SU-DHL-6 (cell line): ENCODE measurements at regions not wholly inside any gene's neighbourhood (a gene's known extent, or its start where the extent isn't known, plus 50 kb on each side); places are given as distances from the start of the nearest gene placed in this dataset.

Source experiments
- H2AFZ ChIP-seq: fragments of 200-600 bp; sonication (generic); 2 replicates; pipeline ENCODE4 v1.6.1; 2014; ENCODE audit warnings: low read depth, mild to moderate bottlenecking, moderate library complexity, mixed read lengths, antibody characterized with exemption, low read length; ENCODE audit not compliant: severe bottlenecking
- H3F3A ChIP-seq: fragments of 200-600 bp; shearing (Covaris generic); 2 replicates; pipeline ENCODE4 v1.6.0; 2016; ENCODE audit warnings: antibody characterized with exemption, mild to moderate bottlenecking; ENCODE audit not compliant: insufficient read depth
- H3K27ac ChIP-seq: fragments of 200-600 bp; sonication (generic); 2 replicates; pipeline ENCODE4 v1.5.1; 2016; ENCODE audit warnings: low read depth, mild to moderate bottlenecking, low read length, moderate library complexity, mixed read lengths
- H3K27me3 ChIP-seq: fragments of 200-600 bp; sonication (generic), shearing (Covaris generic); 2 replicates; pipeline ENCODE4 v1.6.0; 2014; ENCODE audit warnings: mild to moderate bottlenecking, low read length
- H3K36me3 ChIP-seq: fragments of 200-600 bp; sonication (generic); 2 replicates; pipeline ENCODE4 v1.6.1; 2014; ENCODE audit warnings: mild to moderate bottlenecking, low read length, mixed read lengths
- H3K4me2 ChIP-seq: fragments of 300-600, 200-600 bp; shearing (Covaris generic), sonication (generic); 2 replicates; pipeline ENCODE4 v1.6.0; 2014; ENCODE audit warnings: low read length, low read depth, mild to moderate bottlenecking; ENCODE audit not compliant: poor library complexity, severe bottlenecking
- H3K4me3 ChIP-seq: fragments of 200-600 bp; sonication (generic); 2 replicates; pipeline ENCODE4 v1.5.1; 2014; ENCODE audit warnings: antibody characterized with exemption, low read length, mild to moderate bottlenecking, mixed read lengths; ENCODE audit not compliant: insufficient read depth, poor library complexity, severe bottlenecking
- H3K79me2 ChIP-seq: fragments of 200-600 bp; sonication (generic); 2 replicates; pipeline ENCODE4 v1.6.1; 2014; ENCODE audit warnings: mild to moderate bottlenecking, low read length, moderate library complexity; ENCODE audit not compliant: insufficient read depth
- H3K9ac ChIP-seq: fragments of 200-600 bp; sonication (generic); 2 replicates; pipeline ENCODE4 v1.7.0; 2014; ENCODE audit warnings: mild to moderate bottlenecking, low read length
- H3K9me2 ChIP-seq: fragments of 200-600 bp; sonication (generic); replicated peaks from 2 replicates; pipeline ENCODE4 v1.6.1; 2014; ENCODE audit warnings: low read length; ENCODE audit not compliant: insufficient read depth
- H3K9me3 ChIP-seq: fragments of 200-600 bp; sonication (generic); 2 replicates; pipeline ENCODE4 v1.6.1; 2014; ENCODE audit warnings: low read length, mixed read lengths; ENCODE audit not compliant: insufficient read depth
- H4K20me1 ChIP-seq: fragments of 200-600 bp; sonication (generic); 2 replicates; pipeline ENCODE4 v1.6.1; 2014; ENCODE audit warnings: low read depth, mild to moderate bottlenecking, antibody characterized with exemption, low read length, moderate library complexity, mixed read lengths
- EZH2phosphoT487 ChIP-seq: fragments of 200-600 bp; sonication (generic), shearing (Covaris generic); conservative IDR thresholded peaks from 2 replicates; pipeline ENCODE4 v1.6.1; 2018; ENCODE audit warnings: mild to moderate bottlenecking, antibody characterized with exemption, low read length, moderate library complexity, mixed read lengths
- TF ChIP-seq, protein P1 (sequence below): fragments of 200-600 bp; sonication (generic); IDR thresholded peaks from one replicate; pipeline ENCODE4 v1.5.1; 2017; ENCODE audit warnings: antibody characterized with exemption, mild to moderate bottlenecking, low read length, moderate library complexity; ENCODE audit not compliant: insufficient read depth, poor library complexity, severe bottlenecking

DNA sequence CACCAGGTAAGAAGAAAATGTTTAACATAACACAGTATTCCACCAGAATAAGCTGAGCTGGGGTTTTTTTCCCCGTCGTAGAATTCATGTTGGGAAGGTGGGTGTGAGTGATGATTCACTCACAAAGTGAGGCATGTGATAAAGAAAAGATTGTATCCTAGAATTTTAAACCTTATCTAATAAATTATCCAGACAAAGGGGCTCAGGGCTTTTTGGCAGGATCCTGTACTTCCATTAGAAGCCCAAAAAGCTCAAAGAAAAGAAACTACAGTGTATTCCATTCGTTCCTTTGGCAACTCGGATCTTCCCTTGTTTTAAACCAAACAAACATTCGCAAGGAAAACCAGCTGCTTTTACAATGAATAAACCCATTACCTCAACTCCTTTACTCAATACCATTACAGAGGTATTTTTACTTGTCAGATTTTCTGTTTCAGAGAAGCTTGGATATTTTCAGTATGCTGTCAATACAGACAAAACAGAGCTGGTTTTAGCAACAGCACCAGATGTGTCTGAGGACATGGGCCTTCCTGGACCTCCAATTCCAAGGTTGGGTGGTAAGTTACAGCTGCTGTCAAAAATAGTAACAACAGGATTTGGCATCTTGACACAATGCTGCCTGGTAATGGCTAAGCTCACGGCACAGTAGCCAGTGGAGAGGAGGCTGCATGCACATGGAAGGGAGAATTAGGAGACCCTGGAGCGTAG is 159.9 kb upstream of the RUNX1 start:
- Histone ChIP-seq H3K27me3 (no peaks in the 10 kb centered on the region), H3K4me3 (no peak overlapping the region), H3K9me2 (no peaks in the 10 kb centered on the region), H3K9ac (no peak overlapping the region), H2AFZ (no peak overlapping the region), H3K9me3 (no peaks in the 10 kb centered on the region), H3K27ac (no peak overlapping the region), H3K79me2 (no peaks in the 10 kb centered on the region), H3K4me2 (no peak overlapping the region), H4K20me1 (no peaks in the 10 kb centered on the region), H3K36me3 (no peaks in the 10 kb centered on the region), H3F3A (no peaks in the 10 kb centered on the region)
- no peak for TF ChIP-seq EZH2phosphoT487
- TF ChIP-seq, protein P1, sequence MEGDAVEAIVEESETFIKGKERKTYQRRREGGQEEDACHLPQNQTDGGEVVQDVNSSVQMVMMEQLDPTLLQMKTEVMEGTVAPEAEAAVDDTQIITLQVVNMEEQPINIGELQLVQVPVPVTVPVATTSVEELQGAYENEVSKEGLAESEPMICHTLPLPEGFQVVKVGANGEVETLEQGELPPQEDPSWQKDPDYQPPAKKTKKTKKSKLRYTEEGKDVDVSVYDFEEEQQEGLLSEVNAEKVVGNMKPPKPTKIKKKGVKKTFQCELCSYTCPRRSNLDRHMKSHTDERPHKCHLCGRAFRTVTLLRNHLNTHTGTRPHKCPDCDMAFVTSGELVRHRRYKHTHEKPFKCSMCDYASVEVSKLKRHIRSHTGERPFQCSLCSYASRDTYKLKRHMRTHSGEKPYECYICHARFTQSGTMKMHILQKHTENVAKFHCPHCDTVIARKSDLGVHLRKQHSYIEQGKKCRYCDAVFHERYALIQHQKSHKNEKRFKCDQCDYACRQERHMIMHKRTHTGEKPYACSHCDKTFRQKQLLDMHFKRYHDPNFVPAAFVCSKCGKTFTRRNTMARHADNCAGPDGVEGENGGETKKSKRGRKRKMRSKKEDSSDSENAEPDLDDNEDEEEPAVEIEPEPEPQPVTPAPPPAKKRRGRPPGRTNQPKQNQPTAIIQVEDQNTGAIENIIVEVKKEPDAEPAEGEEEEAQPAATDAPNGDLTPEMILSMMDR = no peak

DNA sequence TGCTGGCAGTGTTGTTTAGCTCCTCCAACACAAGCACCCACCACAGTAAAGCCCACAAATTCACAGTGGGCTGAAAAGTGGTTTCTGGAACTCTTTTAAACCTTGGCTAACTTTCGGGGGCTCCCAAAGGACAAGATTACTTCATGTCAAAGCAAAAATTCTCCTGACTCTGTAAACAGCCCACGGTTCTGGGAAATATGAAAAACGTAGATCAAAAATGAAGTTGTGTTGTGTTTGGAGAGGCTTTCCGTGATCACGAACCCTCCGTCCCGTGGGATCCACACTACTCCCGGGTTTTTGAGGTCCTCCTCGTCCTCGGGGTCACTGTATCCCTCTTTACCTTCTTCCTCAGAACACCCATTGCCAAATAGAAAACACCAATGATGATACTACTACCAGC is 159.0 kb upstream of the RUNX1 start:
- no peaks in the 10 kb centered on the region for H3K36me3 ChIP-seq
- no peaks in the 10 kb centered on the region for H3K9me3 ChIP-seq
- no peak overlapping the region for H3K4me2 ChIP-seq
- H3K9ac ChIP-seq = no peak overlapping the region
- no peaks in the 10 kb centered on the region for H4K20me1 ChIP-seq
- no peak overlapping the region for H2AFZ ChIP-seq
- H3K79me2 ChIP-seq = no peaks in the 10 kb centered on the region
- no peaks in the 10 kb centered on the region for H3F3A ChIP-seq
- H3K4me3 ChIP-seq = no peak overlapping the region
- TF ChIP-seq EZH2phosphoT487 = no peak
- TF ChIP-seq, protein P1 = no peak
- H3K27me3 ChIP-seq = no peaks in the 10 kb centered on the region
- H3K27ac ChIP-seq = no peak overlapping the region
- no peaks in the 10 kb centered on the region for H3K9me2 ChIP-seq

DNA sequence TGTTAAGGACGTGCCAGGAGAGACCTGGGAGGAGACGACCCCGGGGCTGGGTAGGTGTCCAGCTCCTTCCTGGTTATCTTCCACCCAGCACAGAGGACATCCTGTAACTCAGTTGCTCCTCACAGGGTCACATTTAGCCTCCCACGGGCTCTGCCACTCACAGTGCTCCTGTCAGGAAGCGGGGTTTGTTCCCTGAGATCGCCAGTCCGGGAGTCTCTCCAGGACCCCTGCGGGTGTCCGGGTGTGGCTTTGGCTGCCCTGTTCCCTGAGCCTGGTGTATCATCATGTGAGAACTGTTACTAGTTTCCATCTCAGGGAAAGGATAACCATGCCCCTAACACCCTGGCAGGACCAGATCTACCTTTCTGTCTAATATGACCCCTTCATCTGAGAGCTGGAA is 158.2 kb upstream of the RUNX1 start:
- Histone ChIP-seq H3K79me2 (no peaks in the 10 kb centered on the region), H3K27ac (no peak overlapping the region), H4K20me1 (no peaks in the 10 kb centered on the region), H3K4me2 (no peak overlapping the region), H3F3A (no peaks in the 10 kb centered on the region), H3K9me2 (no peaks in the 10 kb centered on the region), H2AFZ (no peak overlapping the region), H3K4me3 (no peak overlapping the region), H3K36me3 (no peaks in the 10 kb centered on the region), H3K9me3 (no peaks in the 10 kb centered on the region), H3K9ac (no peak overlapping the region), H3K27me3 (no peaks in the 10 kb centered on the region)
- TF ChIP-seq, protein P1 = no peak
- TF ChIP-seq EZH2phosphoT487 = no peak
